PC-9 (cell line): ENCODE measurements at regions not wholly inside any gene's neighbourhood (a gene's known extent, or its start where the extent isn't known, plus 50 kb on each side); places are given as distances from the start of the nearest gene placed in this dataset.

ENCODE experiments used
- CTCF ChIP-seq: fragments of 200-600 bp; sonication (generic); conservative IDR thresholded peaks from 2 replicates; pipeline ENCODE4 v1.6.1; 2017; ENCODE audit warnings: mixed run types, antibody characterized with exemption, mild to moderate bottlenecking, moderate library complexity
- EZH2 ChIP-seq: fragments of 200-600 bp; sonication (generic); IDR thresholded peaks from 2 replicates; pipeline ENCODE4 v1.8.0; 2017; ENCODE audit warnings: antibody characterized with exemption, low read depth

GRCh38 chr10:117819304-117819703 lies 227.4 kb downstream of the RAB11FIP2 start:
- TF ChIP-seq CTCF (no peak), EZH2 (no peak)
